SK-N-SH (cell line): ENCODE measurements at regions not wholly inside any gene's neighbourhood (a gene's known extent, or its start where the extent isn't known, plus 50 kb on each side); places are given as distances from the start of the nearest gene placed in this dataset.

ENCODE experiments used
- CHD2 ChIP-seq: fragments of 150-350 bp; IDR thresholded peaks from 2 replicates; pipeline ENCODE4 v1.6.1; 2018; ENCODE audit warnings: low read length; ENCODE audit not compliant: partially characterized antibody
- ELF1 ChIP-seq: IDR thresholded peaks from 2 replicates; pipeline ENCODE4 v1.4.0; 2012
- EP300 ChIP-seq, 2 experiments: IDR thresholded peaks; 2 replicates each; pipeline versions ENCODE4 v1.4.0 to v1.6.1; 2012; ENCODE audit warnings: borderline replicate concordance in 1 of 2, low read depth in 1 of 2, low read length in 1 of 2
- EZH2phosphoT487 ChIP-seq: fragments of 200-600 bp; sonication (generic); IDR thresholded peaks from 2 replicates; pipeline ENCODE4 v1.6.1; 2017; ENCODE audit warnings: low read depth, mixed run types, mild to moderate bottlenecking, antibody characterized with exemption, moderate library complexity, borderline replicate concordance
- FOSL2 ChIP-seq: IDR thresholded peaks from 2 replicates; pipeline ENCODE4 v1.4.0; 2012; ENCODE audit warnings: low read depth, mild to moderate bottlenecking, moderate library complexity, borderline replicate concordance
- FOXJ3 ChIP-seq: sonication (generic); formaldehyde crosslinking; IDR thresholded peaks from 2 replicates; pipeline ENCODE4 v1.5.1; 2020; ENCODE audit warnings: mild to moderate bottlenecking, missing genetic modification reagents
- GATA2 ChIP-seq: sonication (generic); formaldehyde crosslinking; IDR thresholded peaks from 2 replicates; pipeline ENCODE4 v1.5.0; 2020; ENCODE audit warnings: mild to moderate bottlenecking, missing genetic modification reagents
- IRF3 ChIP-seq: fragments of 150-350 bp; IDR thresholded peaks from 2 replicates; pipeline ENCODE4 v1.6.1; 2016; ENCODE audit warnings: mild to moderate bottlenecking, low read depth, low read length
- JUND ChIP-seq: IDR thresholded peaks from 2 replicates; pipeline ENCODE4 v1.4.0; 2012
- MAX ChIP-seq: IDR thresholded peaks from 2 replicates; pipeline ENCODE4 v1.4.0; 2012; ENCODE audit warnings: low read depth
- MEF2A ChIP-seq: IDR thresholded peaks from 2 replicates; pipeline ENCODE4 v1.4.0; 2012; ENCODE audit warnings: low read depth, borderline replicate concordance
- MXI1 ChIP-seq: IDR thresholded peaks from 2 replicates; pipeline ENCODE4 v1.6.1; 2012; ENCODE audit warnings: mild to moderate bottlenecking, low read depth, low read length, improper control_type of control experiment
- NFIC ChIP-seq: IDR thresholded peaks from 2 replicates; pipeline ENCODE4 v1.4.0; 2012; ENCODE audit warnings: borderline replicate concordance
- NRF1 ChIP-seq: IDR thresholded peaks from 2 replicates; pipeline ENCODE4 v1.6.1; 2012; ENCODE audit warnings: low read depth, mild to moderate bottlenecking, low read length
- PBX3 ChIP-seq: IDR thresholded peaks from 2 replicates; pipeline ENCODE4; 2012
- POLR2AphosphoS5 ChIP-seq: IDR thresholded peaks from 2 replicates; pipeline ENCODE4 v1.6.1; 2012; ENCODE audit warnings: low read depth, low read length
- RAD21 ChIP-seq: IDR thresholded peaks from 2 replicates; pipeline ENCODE4 v1.6.1; 2012; ENCODE audit warnings: mild to moderate bottlenecking, low read length
- RCOR1 ChIP-seq: fragments of 150-350 bp; IDR thresholded peaks from 2 replicates; pipeline ENCODE4 v1.6.1; 2017; ENCODE audit warnings: antibody characterized with exemption, low read length
- RXRA ChIP-seq: IDR thresholded peaks from 2 replicates; pipeline ENCODE4 v1.4.0; 2012; ENCODE audit warnings: low read depth, mild to moderate bottlenecking, borderline replicate concordance
- SIN3A ChIP-seq: IDR thresholded peaks from 2 replicates; pipeline ENCODE4 v1.6.1; 2012; ENCODE audit warnings: low read depth, mild to moderate bottlenecking, low read length, moderate library complexity, borderline replicate concordance
- SMC3 ChIP-seq: IDR thresholded peaks from 2 replicates; pipeline ENCODE4 v1.6.1; 2012; ENCODE audit warnings: low read depth, low read length, improper control_type of control experiment
- TEAD4 ChIP-seq: IDR thresholded peaks from 2 replicates; pipeline ENCODE4 v1.4.0; 2012; ENCODE audit warnings: mild to moderate bottlenecking, borderline replicate concordance; ENCODE audit not compliant: insufficient read depth
- USF2 ChIP-seq: fragments of 150-350 bp; IDR thresholded peaks from 2 replicates; pipeline ENCODE4 v1.6.1; 2017; ENCODE audit warnings: antibody characterized with exemption, low read length, low read depth, borderline replicate concordance
- YY1 ChIP-seq: IDR thresholded peaks from 2 replicates; pipeline ENCODE4 v1.4.0; 2012; ENCODE audit warnings: low read depth, mild to moderate bottlenecking
- ZBTB33 ChIP-seq: IDR thresholded peaks from 2 replicates; pipeline ENCODE4 v1.4.0; 2012; ENCODE audit warnings: low read depth, borderline replicate concordance

- TF ChIP-seq EZH2phosphoT487, result no peak
- no peak for TF ChIP-seq YY1
- no peak for TF ChIP-seq SIN3A
- no peak for TF ChIP-seq RAD21
- TF ChIP-seq FOXJ3, result no peak
- no peak for TF ChIP-seq CHD2
- peak in 1 of 2 experiments; percentile 81; a peak in 2 of 4 replicates for TF ChIP-seq EP300 (IDR thresholded peaks at IDR 0.05; ENCODE audit: borderline replicate concordance in 1 of 2, low read depth in 1 of 2, low read length in 1 of 2)
- no peak for TF ChIP-seq GATA2 (CRISPR knock-in tag)
- TF ChIP-seq MEF2A, result no peak
- no peak for TF ChIP-seq NRF1
- TF ChIP-seq FOSL2, result peak; percentile 81; the same call in 1 of the 2 replicates
- TF ChIP-seq RXRA, result no peak
- TF ChIP-seq SMC3, result no peak
- TF ChIP-seq POLR2AphosphoS5, result no peak
- TF ChIP-seq RCOR1, result no peak
- TF ChIP-seq USF2, result no peak
- no peak for TF ChIP-seq IRF3
- no peak for TF ChIP-seq ELF1
- TF ChIP-seq MAX, result peak; percentile 48; the same call in 1 of the 2 replicates
- TF ChIP-seq JUND, result peak; percentile 86
- TF ChIP-seq NFIC, result peak; percentile 41; the same call in 1 of the 2 replicates
- peak; percentile 63 for TF ChIP-seq PBX3
- no peak for TF ChIP-seq MXI1
- no peak for TF ChIP-seq ZBTB33
- TF ChIP-seq TEAD4, result peak; percentile 70; the same call in 1 of the 2 replicates
Measured at GRCh38 chr7:142461437-142461836, 203.6 kb upstream of the PRSS58 start (continued).
